NB4 (cell line): ENCODE measurements at regions not wholly inside any gene's neighbourhood (a gene's known extent, or its start where the extent isn't known, plus 50 kb on each side); places are given as distances from the start of the nearest gene placed in this dataset.

Experiments
- CTCF ChIP-seq: IDR thresholded peaks from one replicate; pipeline ENCODE4 v1.5.1; 2012; ENCODE audit warnings: low read depth, low read length
- MAX ChIP-seq: IDR thresholded peaks from 2 replicates; pipeline ENCODE4 v1.6.1; 2011; ENCODE audit warnings: low read depth, low read length
- MYC ChIP-seq: IDR thresholded peaks from 2 replicates; pipeline ENCODE4 v1.6.1; 2011; ENCODE audit warnings: low read depth, low read length
- POLR2A ChIP-seq: IDR thresholded peaks from 2 replicates; pipeline ENCODE4 v1.6.1; 2011; ENCODE audit warnings: mild to moderate bottlenecking; ENCODE audit not compliant: insufficient read length; ENCODE audit errors: extremely low read depth

GRCh38 chr20:60126975-60127374, 168.8 kb downstream of the CDH26 start:
- no peak for TF ChIP-seq CTCF
- TF ChIP-seq MAX, result no peak
- TF ChIP-seq POLR2A, result no peak
- TF ChIP-seq MYC, result no peak
